Heart left ventricle (tissue), 16 donors: ENCODE measurements at regions not wholly inside any gene's neighbourhood (a gene's known extent, or its start where the extent isn't known, plus 50 kb on each side); places are given as distances from the start of the nearest gene placed in this dataset.

Source experiments
- ATAC-seq, 4 donors: fragments of 200-7000 bp; cut with Tn5 transposase; one replicate each; pipeline ENCODE4 v1.9.1; 2020 to 2022; ENCODE audit warnings: moderate library complexity in 4 of 4, mild to moderate bottlenecking in 3 of 4, moderate number of reproducible peaks in 1 of 4
- DNase-seq, 5 donors: peaks; one replicate each; pipeline ENCODE4 v3.0.0-alpha.2; 2020
- H3K27ac ChIP-seq, 12 donors: fragments of 200-600 bp; sonication (generic) in 4 of 12; one replicate each; pipeline versions ENCODE4 v1.5.0 to v1.8.0; 2016 to 2022; ENCODE audit warnings: mild to moderate bottlenecking in 2 of 12
- H3K27me3 ChIP-seq, 9 donors: fragments of 200-600 bp; sonication (generic) in 2 of 9; one replicate each; pipeline versions ENCODE4 v1.5.1 to v1.8.0; 2016 to 2022; ENCODE audit warnings: mild to moderate bottlenecking in 3 of 9
- H3K36me3 ChIP-seq, 9 donors: fragments of 200-600 bp; sonication (generic) in 2 of 9; one replicate each; pipeline versions ENCODE4 v1.5.0 to v1.8.0; 2018 to 2022; ENCODE audit warnings: mild to moderate bottlenecking in 2 of 9
- H3K4me1 ChIP-seq, 12 donors: fragments of 200-600 bp; sonication (generic) in 4 of 12; one replicate each; pipeline versions ENCODE4 v1.5.0 to v1.8.0; 2016 to 2022; ENCODE audit warnings: mild to moderate bottlenecking in 3 of 12
- H3K4me3 ChIP-seq, 12 donors: fragments of 200-600 bp; sonication (generic) in 4 of 12; one replicate each; pipeline versions ENCODE4 v1.5.0 to v1.8.0; 2017 to 2022; ENCODE audit warnings: mild to moderate bottlenecking in 9 of 12, moderate library complexity in 4 of 12
- H3K9me3 ChIP-seq, 12 donors: fragments of 200-600 bp; sonication (generic) in 4 of 12; one replicate each; pipeline versions ENCODE4 v1.5.0 to v1.8.0; 2016 to 2022; ENCODE audit warnings: mild to moderate bottlenecking in 1 of 12
- CTCF ChIP-seq, 12 donors: fragments of 200-600 bp; sonication (generic) in 4 of 12; IDR thresholded peaks; one replicate each; pipeline versions ENCODE4 v1.5.0 to v1.8.0; 2018 to 2022; ENCODE audit warnings: antibody characterized with exemption in 12 of 12, mild to moderate bottlenecking in 5 of 12
- POLR2A ChIP-seq, 2 donors: fragments of 450-650 bp; IDR thresholded peaks; one replicate each; pipeline ENCODE4 v1.6.1; 2017; ENCODE audit warnings: antibody characterized with exemption in 2 of 2, mild to moderate bottlenecking in 2 of 2, moderate library complexity in 2 of 2
- WGBS, 4 donors: extraction: QIAGEN DNeasy Blood & Tissue Kit in 2 of 4; methylation state at CpG; one replicate each; pipeline versions ENCODE4 v1.1.5 to v1.1.7; 2013 to 2018; 5-methylcytosine and 5-hydroxymethylcytosine counted together
- intact Hi-C, 10 donors: fragments of 100-400 bp; cut with DNase I; formaldehyde crosslinking; loops; one replicate each; pipeline versions ENCODE4 v1.11.1 to v1.14.2; 2022
- donor health status: ischemic (EF 13 %, LVEDD 7.1; RV severe dilation, severe dysfunction).
- donor health status: healthy with polysubstance abuse.
- donor health status: DM: no; HTN: yes; CAD: no.
- donor health status: DM: no; HTN: no; CAD: no.
- donor health status: ischemic (EF 25% LVEDD 6.9; RV normal size, moderate dysfunction).
- donor health status: ischemic (EF 25% LVEDD 5.7; RV mildly dilated, moderate dysfunction).
- donor health status: healthy.
- donor health status: DM: yes; HTN: yes; CAD: no.
- donor health status: ischemic (EF 35%, LVEDD 5.7; RV mildly dilated, moderate dysfunction).
- donor health status: nonischemic (EF 11% LVEDD 7.7; RV severe dilation, severe dysfunction).
- donor health status: DM: yes; HTN: yes; CAD: no.
- donor health status: PGD.
- donor health status: ischemic (EF 29% LVEDD 5.4; RV normal size, mild dysfunction).
- donor health status: nonischemic (EF 23%, LVEDD 6.1; RV moderate dilation, normal function).

GRCh38 chr5:16350816-16351215, 114.8 kb downstream of the ZNF622 start:
- no peaks in the 10 kb centered on the region for H3K27me3 ChIP-seq
- H3K9me3 ChIP-seq = peaks cover 0 to 5% (median 0%) of the 10 kb centered on the region in 12 donors
- no peak overlapping the region for H3K27ac ChIP-seq
- WGBS, 4 donors = 28 to 54% (median 39%) methylated on average over 3 of the region's 3 CpGs
- peak; percentile 64 to 87 (median 74) for ATAC-seq
- intact Hi-C loops = no loop called here
- no peaks in the 10 kb centered on the region for H3K36me3 ChIP-seq
- peak in 1 of 5 donors; percentile 31 for DNase-seq
- H3K4me1 ChIP-seq = no peaks in the 10 kb centered on the region
- H3K4me3 ChIP-seq = no peak overlapping the region
- TF ChIP-seq CTCF (IDR thresholded peaks at IDR 0.05) (no peak), POLR2A (IDR thresholded peaks at IDR 0.05) (no peak)

GRCh38 chr5:16346380-16346779, 119.2 kb downstream of the ZNF622 start:
- no peak for TF ChIP-seq POLR2A (IDR thresholded peaks at IDR 0.05)
- Histone ChIP-seq H3K27ac (no peak overlapping the region), H3K27me3 (no peaks in the 10 kb centered on the region), H3K36me3 (no peaks in the 10 kb centered on the region), H3K4me3 (no peak overlapping the region), H3K4me1 (no peaks in the 10 kb centered on the region), H3K9me3 (peaks cover 0 to 2% (median 0%) of the 10 kb centered on the region in 12 donors)
- DNase-seq (no peak), ATAC-seq (peak in 1 of 4 donors; percentile 52)
- intact Hi-C loops = loop anchor here in 2 of 10 donors (5.0 to 10.0 kb wide), 3 partner anchors 106 to 318 kb away; no protein-coding TSS in a partner anchor
- WGBS, 4 donors = 4 to 55% (median 32%) methylated on average over 1 of the region's 1 CpG

GRCh38 chr5:16345454-16345853, 120.1 kb downstream of the ZNF622 start:
- peak in 3 of 12 donors; percentile 10 to 31 (median 18) for TF ChIP-seq CTCF (IDR thresholded peaks at IDR 0.05)
- TF ChIP-seq POLR2A (IDR thresholded peaks at IDR 0.05) = no peak
- H3K27ac ChIP-seq = no peak overlapping the region
- H3K4me3 ChIP-seq = no peak overlapping the region
- intact Hi-C loops = loop anchor here in 2 of 10 donors (5.0 to 10.0 kb wide), 3 partner anchors 107 to 319 kb away; no protein-coding TSS in a partner anchor
- peaks cover 0 to 2% (median 0%) of the 10 kb centered on the region in 12 donors for H3K9me3 ChIP-seq
- ATAC-seq (no peak), DNase-seq (no peak)
- H3K36me3 ChIP-seq = no peaks in the 10 kb centered on the region
- WGBS, 4 donors = 90 to 100% (median 96%) methylated on average over 1 of the region's 1 CpG
- H3K4me1 ChIP-seq = no peaks in the 10 kb centered on the region
- no peaks in the 10 kb centered on the region for H3K27me3 ChIP-seq

- H3K36me3 ChIP-seq = no peaks in the 10 kb centered on the region
- no peak for DNase-seq
- 79 to 85% (median 82%) methylated on average over 7 of the region's 7 CpGs for WGBS, 4 donors
- no peaks in the 10 kb centered on the region for H3K4me1 ChIP-seq
- H3K4me3 ChIP-seq = no peak overlapping the region
- no peak for TF ChIP-seq POLR2A (IDR thresholded peaks at IDR 0.05)
- TF ChIP-seq CTCF (IDR thresholded peaks at IDR 0.05) = no peak
- no peaks in the 10 kb centered on the region for H3K9me3 ChIP-seq
- no peak overlapping the region for H3K27ac ChIP-seq
- intact Hi-C loops = no loop called here
- no peaks in the 10 kb centered on the region for H3K27me3 ChIP-seq
- no peak for ATAC-seq
Observed at GRCh38 chr5:16326137-16326536, 139.5 kb downstream of the ZNF622 start.

- DNase-seq = no peak
- no peak overlapping the region for H3K4me3 ChIP-seq
- H3K9me3 ChIP-seq = no peaks in the 10 kb centered on the region
- WGBS, 4 donors = 96 to 100% (median 97%) methylated on average over 1 of the region's 1 CpG
- H3K36me3 ChIP-seq = no peaks in the 10 kb centered on the region
- TF ChIP-seq CTCF (IDR thresholded peaks at IDR 0.05) = no peak
- TF ChIP-seq POLR2A (IDR thresholded peaks at IDR 0.05) = no peak
- H3K27me3 ChIP-seq = no peaks in the 10 kb centered on the region
- intact Hi-C loops = no loop called here
- no peaks in the 10 kb centered on the region for H3K4me1 ChIP-seq
- H3K27ac ChIP-seq = no peak overlapping the region
- no peak for ATAC-seq
Observed at GRCh38 chr5:16321284-16321683, 141.7 kb upstream of the MARCHF11 start.
